M059J (cell line): ENCODE measurements at regions not wholly inside any gene's neighbourhood (a gene's known extent, or its start where the extent isn't known, plus 50 kb on each side); places are given as distances from the start of the nearest gene placed in this dataset.

Experiments
- DNase-seq: peaks from one replicate; pipeline ENCODE4 v3.0.0-alpha.2; 2012; ENCODE audit warnings: low read depth

DNA sequence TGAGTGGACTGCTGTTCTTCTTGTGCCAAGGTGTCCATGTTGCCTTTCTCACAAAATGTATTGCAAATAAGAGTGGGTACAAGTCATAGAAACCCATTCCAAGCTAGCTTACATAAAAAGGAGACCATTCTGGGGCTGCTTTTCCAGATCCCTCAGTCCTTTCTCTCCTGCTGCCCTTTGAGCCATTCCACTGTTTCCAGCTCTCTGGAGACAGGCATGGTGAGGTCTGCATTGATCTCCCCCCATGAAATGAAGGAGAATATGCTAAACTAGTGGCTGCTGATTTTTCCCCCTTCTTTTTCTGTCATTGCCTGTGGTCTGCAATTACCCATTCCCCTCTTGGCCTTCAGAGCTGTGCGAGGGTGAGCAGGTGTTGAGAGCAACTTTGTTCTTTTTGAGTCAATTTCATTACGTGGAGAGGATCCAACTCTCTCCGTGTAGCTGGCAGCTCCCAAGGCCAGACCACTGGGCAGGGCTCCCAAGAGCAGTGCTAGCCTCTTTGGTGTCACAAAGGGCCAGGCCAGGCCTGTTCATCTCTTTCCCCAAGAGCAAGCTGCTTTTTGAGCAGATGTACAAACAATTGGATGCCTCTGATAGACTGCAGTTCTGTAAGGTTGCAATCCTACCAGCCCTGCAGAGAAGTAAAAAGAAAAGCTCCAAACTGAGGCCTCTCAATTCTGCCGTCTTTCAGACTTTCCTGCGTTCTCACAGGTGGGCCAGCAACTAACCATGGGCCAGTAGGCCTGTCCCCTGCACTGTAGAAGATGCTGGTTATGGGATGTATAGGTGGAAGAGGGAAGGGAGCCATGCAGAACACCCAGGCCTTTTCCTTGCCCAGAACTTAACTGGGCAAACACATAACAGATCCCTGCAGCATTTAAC, 96.1 kb upstream of the ARMC2 start:
- no peak for DNase-seq

DNA sequence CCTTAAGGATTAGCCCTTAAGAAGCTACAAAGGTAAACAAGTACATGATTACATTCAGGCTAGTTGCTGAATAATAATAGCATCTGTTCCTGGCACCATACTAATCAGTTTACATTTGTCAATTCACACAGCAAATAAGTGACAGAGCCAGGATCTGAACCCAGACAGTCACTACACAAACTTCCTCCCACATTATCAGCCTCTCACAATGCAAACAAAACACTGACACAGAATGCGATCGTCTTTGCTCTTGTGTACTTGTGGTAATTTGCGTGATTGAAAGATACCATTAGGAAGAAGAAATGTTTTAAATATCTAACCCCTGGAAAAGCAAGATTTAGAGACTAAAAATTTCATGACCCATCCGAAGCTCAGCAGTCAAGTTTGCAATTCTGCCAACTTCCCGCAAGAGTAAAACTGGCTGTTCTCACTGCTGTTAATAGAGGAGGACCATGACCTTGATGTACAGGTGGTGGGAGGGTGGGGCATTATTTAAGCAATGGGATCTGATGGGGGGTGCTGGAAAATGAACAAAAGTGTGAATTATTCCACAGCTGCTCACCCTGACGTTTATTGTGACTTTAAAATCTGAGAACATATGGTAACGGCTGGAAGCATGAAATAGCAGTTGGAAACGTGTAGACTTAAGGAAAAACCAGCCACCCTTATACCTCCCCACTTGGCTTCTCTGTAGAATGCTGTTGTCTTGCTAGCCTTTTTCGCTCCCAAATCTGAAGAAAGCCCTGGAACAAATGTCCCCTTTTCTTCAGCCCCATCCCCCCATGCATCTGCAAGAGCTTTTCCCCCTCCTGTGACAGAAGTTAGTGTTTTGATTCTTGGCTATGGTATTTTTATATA, 95.3 kb upstream of the ARMC2 start:
- no peak for DNase-seq

DNA sequence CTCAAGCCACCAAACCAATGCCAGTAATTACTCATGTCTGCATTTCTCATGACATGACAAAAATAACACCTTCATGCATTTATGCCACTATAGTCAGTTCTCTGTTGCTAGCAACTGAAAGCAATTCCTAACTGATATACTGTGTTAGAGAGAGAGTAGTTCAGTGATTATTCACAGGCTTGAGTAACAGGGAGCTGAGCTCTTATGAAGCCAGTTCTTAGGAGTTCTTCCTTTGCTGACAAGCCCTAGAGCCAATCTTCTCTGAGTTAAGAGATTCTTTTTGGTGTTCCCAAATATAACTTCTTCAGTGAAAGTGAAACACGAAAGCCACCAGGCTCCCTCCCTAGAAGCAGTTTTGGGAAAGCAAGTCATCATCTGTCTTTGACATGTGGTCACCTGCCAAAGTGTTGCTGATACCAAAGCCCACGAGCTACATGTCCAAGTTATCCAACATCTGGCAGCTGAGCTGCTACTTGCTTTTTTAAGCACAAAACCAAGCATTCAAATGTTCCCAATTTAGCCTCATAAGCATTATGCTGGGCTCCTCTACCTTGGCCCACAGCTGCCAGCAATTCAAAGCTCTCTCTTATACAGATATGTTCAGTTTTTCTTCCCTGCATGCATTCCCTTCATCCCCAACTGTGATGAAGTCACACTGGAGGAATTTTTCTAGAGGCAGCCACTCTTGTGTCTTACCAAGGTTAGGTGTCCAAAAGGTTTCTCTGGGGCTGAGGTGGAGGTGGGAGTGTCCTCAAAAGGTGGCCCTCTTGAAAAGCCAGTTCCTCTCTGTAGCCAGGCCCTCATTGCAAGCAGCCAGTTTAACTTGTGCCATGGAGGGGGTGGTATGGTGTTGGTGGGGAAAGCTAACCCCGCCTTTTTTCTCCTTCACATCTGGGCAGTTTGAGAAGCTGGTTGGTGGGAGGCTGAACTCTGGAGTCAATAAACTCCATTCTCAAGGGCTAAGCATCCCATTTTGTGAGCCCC, 92.7 kb upstream of the ARMC2 start:
- DNase-seq, result no peak

DNA sequence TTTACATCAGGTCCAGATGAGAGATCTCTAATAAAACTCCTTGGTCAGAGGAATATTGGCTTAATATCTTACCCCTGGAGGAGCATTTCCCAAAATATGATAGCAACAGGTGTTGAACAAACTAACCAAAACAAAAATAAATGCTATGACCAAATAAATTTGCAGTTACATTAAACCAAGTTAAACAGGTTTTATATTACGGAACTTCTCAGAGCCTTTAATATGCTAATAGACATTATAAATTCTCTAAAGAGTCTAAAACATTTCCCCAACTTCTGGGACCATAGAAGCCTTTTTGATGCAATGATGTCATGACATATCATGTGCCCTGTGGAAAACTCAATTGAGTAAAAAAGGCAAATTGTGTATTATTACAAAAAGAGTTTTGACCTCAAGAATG, 90.9 kb upstream of the ARMC2 start:
- DNase-seq, result no peak

DNA sequence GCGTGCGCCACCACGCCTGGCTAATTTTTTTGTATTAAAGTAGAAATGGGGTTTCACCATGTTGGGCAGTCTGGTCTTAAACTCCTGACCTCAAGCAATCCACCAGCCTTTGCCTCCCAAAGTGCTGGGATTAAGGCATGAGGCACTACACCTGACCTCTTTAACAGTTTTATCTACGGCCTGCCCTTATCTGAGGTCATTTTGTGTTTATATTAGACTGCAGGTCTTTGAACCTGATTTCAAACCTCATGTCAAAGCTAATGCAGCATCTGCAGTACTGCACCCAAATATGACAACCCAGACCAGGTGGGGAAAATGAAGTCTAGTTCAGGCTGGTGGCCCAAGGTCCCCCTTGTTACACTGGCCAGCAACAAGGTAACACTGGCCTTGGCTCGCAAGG, 89.3 kb upstream of the ARMC2 start:
- DNase-seq, result no peak

DNA sequence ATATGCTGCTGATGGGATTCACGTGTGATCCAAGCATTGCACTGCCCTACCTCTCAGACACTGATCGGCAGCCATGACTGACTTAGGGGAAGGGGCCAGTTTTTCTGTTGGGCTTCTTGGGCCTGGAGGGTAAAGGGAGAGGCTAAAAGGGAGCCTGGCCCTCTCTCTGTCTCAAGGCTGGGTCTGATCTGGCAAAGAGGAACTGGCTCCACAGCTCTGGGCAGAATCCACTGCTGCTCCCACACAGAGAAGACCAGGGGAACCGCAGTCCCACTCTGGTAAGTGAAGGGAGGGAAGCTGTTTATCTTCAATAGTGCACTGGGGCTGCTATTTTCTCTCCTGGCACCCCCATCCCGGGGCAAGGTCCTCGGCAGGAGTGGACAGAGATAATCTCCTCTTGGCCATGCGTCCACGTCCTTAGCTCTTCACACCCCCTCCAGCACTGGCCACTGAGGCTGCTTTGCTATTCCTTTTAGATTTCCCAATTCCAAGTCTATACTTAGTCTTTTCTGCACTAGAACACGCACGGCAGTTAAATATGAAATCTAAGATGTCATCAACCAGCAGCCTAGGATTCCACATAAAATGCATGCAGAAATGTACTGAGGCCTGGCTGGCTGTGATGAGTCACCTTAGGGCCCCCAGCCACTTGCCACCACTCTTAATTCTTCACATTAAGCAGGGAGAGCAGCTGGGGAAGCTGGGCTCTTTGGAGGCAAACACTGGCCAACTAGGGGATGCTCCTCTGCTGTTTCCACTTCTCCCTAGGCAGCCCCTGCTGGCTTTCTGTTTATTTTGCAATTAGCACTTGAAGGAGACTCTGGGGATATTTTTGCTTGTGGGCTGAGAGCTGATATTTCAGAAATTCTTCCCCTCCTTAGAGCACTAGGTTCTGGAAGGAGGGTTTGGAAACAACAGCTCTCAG, 87.8 kb upstream of the ARMC2 start:
- peak; percentile 36 for DNase-seq

DNA sequence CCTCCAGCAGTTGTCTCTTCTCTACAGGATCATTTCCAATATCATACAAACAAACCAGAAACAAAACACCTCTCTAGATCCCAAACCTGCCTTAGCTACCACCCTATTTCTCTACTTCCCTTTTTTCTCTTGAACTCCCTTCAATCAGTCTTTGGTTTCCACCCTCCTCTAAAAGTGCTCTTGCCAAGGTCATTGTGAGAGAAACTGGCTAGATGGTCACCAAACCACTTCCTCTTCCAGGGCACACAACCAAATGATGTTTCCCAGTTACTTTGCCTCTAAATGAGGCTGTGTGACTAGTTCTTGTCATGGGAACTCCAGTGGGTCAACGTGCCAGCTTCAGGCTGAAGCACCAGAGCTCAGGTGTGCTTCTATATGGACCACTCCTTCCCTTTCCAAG, 85.8 kb upstream of the ARMC2 start:
- DNase-seq, result no peak

DNA sequence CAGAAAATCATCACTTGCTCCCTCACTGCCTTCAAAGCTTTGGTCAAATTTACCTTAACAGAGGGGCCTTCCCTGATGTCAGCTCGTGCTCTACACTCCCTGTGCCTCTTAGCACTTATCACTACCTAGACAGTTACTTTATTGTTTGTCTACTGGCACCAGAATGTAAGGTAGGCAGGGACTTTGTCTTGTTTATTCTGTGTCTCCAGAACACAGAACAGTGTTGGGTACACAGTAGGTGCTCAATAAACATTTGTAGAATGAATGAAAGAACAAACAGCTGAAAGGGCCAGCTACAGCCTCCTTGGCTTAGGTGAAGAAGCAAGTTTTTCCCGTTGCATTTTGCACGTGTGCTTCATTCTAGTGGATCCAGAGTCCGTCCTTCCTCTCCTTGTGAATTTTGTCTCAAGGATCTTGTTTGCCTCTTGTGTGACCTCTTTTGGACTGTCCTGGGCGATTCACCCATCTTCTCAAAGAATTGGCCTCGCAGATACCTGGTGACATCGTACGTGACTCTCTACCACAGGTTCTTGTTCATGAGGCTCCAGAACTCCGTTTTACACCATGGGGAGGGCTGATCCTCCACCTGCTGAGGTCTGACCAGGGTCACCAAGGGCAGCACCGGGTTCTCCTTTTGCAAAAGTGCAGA, 84.2 kb upstream of the ARMC2 start:
- DNase-seq, result no peak

DNA sequence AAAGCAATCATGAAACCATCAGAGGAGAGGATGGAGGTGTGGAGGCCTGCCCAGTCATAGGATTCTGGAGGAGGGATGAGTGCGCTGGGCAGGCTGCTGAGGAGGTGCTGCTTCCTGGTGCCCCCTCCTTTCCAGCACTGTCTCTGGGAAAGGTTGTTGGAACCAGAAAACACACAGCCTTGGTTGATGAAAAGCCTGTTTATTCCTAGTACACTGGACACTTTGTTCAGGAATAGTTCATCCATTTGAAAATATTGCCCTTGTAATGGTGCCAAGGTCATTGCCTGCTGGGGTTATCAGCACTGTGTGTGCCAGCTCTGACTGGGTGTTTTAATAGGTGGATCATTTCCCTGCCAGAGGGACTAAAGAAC, 83.7 kb upstream of the ARMC2 start:
- no peak for DNase-seq

DNA sequence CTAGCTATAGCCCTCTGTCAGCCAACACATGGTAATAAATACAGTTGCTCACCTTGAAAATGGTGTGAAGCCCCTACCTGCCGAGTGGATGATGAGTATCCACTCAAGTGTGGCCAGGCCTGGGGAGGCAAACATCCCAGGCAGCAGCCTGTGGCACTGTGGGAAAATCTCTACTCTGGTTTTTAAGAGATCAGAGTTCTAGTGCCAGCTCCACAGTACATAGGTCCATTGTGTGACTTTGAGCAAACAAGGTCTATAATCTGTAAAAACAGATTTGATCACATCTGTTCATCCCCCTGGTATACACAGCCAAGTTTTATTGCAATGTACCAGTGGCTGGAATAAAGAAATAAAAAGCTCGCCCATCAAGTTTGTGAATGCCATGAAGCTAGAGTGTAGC, 82.7 kb upstream of the ARMC2 start:
- DNase-seq, result no peak

DNA sequence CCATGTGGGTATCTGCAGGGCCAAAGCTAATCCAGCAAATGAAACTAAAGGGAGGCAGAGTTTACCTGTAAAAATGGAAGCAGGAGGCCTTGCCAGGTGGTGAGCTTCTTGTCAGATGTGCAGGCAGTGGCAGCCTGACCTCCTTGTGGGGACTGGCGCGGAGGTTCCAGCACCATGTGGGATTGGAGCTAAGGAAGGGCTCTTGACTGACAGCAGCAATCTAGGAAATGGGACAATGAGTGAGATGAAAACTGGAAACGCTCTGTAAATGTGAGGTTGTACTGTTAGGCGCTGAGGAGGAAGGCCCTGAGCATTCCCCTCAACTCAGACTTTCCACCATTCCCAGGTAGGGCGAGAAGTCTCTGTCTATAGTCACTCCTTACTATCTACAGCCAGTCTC, 81.8 kb upstream of the ARMC2 start:
- DNase-seq, result no peak

DNA sequence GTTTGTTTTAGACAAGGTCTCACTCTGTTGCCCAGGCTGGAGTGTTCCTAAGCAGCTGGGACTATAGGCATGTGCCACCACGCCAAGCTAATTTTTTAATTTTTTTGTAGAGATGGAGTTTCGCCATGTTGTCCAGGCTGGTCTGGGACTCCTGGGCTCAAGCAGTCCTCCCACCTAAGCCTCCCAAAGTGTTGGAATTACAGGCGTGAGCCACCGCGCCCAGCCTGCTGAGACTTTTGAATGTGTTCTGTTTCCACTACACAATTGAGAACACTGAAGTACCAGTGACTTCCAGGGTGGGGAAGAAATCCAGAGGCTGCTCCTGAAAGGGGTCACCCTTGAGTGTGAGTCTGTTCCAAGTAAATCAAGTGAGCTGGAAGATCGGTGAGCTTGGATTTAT, 81.3 kb upstream of the ARMC2 start:
- DNase-seq, result no peak

DNA sequence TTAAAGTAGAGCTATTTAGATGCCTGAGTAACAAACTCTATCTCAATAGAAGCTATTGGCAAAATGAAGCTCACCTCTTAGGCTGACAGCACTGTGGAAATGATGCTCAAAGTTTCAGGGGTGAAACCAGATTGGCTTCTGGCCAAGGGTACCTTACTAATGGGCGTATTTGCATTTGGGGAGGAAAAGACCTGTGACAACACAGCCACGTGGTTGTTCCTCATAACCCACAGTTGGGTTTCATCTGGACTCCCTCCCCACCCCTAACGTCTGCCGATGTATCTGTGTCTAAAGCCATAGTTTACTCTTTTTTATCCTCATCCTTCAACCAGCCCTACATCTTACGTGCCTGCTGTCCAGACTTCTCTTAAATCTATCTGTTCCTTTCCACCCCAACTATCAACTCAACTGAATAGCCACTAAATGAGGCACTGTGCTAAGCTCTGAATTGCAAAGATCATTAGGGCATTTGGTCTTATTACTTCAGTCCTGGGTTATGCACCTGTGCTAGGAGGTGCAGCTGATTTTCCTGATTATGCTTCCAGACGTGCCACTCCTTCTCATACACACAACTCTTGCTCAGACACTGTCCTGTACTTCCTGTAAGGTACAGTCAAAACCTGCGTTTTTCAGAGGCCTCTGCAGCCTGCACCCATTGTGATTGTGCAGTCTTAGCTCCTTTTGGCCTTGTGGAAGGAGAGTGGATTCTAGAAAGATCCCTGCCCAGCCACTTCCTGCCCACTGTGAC, 80.6 kb upstream of the ARMC2 start:
- DNase-seq, result no peak

DNA sequence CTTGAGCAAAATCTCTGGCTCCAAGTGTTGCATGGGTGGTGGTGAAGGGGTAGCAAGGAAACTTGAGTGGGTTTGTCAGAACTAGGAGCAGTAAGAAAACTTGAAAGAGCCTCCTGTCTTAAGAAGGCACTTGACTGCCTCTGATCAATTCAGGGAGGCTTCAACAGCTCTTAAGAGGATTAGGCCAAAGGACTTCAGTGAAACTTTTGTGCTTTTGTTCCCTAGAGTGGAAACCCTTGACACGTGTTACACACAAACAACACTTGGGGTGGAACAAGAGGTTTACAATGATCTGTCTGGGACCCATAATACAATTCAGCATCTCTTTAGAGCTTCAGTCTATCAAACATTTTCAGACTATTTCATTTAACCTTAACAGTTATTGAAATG, 80.1 kb upstream of the ARMC2 start:
- DNase-seq, result no peak

DNA sequence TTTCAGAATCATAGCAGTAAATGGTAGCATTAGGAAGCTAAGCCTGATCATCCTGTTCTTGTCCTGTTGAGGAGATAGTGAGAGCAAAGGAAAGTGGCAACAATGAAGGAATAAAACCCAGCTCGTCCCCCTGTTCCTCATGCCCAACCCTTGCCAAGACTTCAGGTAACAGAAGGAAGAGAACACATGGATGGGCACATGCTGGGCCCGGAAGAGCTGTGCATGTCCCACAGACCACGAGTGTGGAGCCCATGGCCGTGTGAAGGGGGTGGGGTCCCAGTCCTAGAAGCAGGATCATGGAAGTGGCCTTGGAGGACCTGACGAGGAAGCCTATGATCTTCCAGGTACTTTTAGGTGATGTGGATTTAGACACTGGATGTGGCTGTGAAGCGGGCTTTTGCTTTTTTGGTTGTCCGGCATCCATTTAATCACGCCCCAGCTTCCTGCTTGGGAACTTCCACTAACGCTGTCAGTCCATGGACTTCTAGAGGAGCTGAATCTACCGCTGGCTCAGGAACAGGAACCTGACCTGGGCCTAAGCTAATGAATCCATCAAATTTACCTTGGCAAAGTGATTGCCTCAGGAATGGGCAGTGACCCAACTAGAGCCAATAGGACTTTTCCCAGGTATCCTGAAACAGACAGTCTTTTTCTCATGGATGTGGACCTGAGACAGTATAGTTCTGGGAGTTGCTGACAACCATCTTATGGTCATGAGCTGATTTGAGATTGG, 79.3 kb upstream of the ARMC2 start:
- no peak for DNase-seq

DNA sequence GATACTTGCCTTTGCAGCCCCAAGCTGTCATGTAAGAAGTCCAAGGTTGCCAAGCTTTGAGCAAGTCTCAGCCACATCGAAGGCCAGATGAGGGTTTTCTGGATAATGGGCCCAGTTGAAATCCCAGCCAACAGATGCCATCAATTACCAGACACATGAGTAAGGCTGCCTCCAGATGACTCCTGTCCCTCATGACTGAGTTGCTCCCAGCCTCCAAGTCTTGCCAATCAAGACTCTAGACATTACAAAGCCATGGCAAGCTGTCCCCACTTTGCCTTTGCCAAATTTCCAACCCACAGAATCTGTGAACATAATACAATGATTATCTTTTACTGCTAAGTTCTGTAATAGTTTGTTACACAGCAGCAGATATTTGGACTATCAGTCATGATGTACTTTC, 76.8 kb upstream of the ARMC2 start:
- DNase-seq, result no peak

DNA sequence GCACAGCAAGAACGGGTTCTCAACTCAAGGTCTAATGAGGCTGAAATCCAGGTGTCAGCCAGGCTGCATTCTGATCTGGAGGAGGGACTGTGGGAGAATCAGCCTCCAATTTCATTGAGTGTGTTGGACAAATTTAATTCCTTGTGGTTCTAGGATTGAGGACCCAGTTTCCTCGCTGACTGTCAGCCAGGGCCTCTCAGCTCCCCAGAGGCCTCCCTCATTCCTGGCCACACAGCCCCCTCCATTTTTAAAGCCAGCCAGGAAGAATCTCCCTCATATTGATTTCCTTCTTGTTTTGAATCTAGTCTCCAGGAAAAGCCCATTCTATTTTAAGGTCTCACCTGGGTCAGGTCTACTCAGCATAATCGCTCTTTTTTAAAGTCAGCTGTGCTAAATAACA, 73.7 kb upstream of the ARMC2 start:
- no peak for DNase-seq

DNA sequence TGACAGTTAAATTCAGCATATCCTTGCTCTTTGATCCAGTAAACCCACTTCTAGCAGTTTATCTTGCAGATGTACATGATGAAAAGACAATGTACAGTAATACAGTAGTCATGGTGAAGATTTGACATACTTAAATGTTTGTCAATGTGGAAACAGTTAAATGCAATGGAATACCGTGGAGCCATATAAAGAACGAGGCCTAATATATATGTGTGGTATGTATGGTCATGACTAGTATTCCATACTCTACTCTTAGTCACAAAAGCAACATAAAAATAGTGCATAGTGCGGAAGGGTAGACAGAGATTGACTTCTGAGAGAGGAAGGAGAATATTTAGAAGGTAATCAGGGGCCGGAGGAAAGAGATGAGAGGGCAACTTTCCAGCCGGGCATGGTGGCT, 70.7 kb upstream of the ARMC2 start:
- no peak for DNase-seq
